GM23338 (cell line): ENCODE measurements at regions not wholly inside any gene's neighbourhood (a gene's known extent, or its start where the extent isn't known, plus 50 kb on each side); places are given as distances from the start of the nearest gene placed in this dataset.

ENCODE experiments used
- ATAC-seq: fragments of 200-7000 bp; cut with Tn5 transposase; 3 replicates; pipeline ENCODE4 v1.9.1; 2020
- DNase-seq: peaks from one replicate; pipeline ENCODE4 v3.0.0-alpha.2; 2015; ENCODE audit warnings: low spot score
- H2AFZ ChIP-seq: fragments of 200-600 bp; sonication (generic); 2 replicates; pipeline ENCODE4 v1.8.0; 2016; ENCODE audit warnings: antibody characterized with exemption, mild to moderate bottlenecking, moderate library complexity
- H3F3A ChIP-seq: fragments of 200-600 bp; sonication (generic); replicated peaks from 2 replicates; pipeline ENCODE4 v1.8.0; 2017; ENCODE audit warnings: antibody characterized with exemption, mixed run types, low read depth
- H3K27ac ChIP-seq: fragments of 200-600 bp; sonication (generic); 2 replicates; pipeline ENCODE4 v1.6.1; 2016; ENCODE audit warnings: low read depth
- H3K27me3 ChIP-seq: fragments of 200-600 bp; sonication (generic); 2 replicates; pipeline ENCODE4 v1.8.0; 2016; ENCODE audit warnings: mild to moderate bottlenecking, mixed run types, moderate library complexity; ENCODE audit not compliant: insufficient read depth
- H3K36me3 ChIP-seq: fragments of 200-600 bp; sonication (generic); 2 replicates; pipeline ENCODE4 v1.8.0; 2016; ENCODE audit warnings: mild to moderate bottlenecking; ENCODE audit not compliant: insufficient read depth
- H3K4me1 ChIP-seq: fragments of 200-600 bp; sonication (generic); 2 replicates; pipeline ENCODE4 v1.8.0; 2016; ENCODE audit warnings: mild to moderate bottlenecking, moderate library complexity; ENCODE audit not compliant: insufficient read depth
- H3K4me2 ChIP-seq: fragments of 200-600 bp; sonication (generic); 2 replicates; pipeline ENCODE4 v1.7.1; 2017; ENCODE audit warnings: mixed run types
- H3K4me3 ChIP-seq: fragments of 200-600 bp; sonication (generic); 2 replicates; pipeline ENCODE4 v1.6.1; 2016; ENCODE audit warnings: mixed run types
- H3K79me2 ChIP-seq: fragments of 200-600 bp; sonication (generic); replicated peaks from 2 replicates; pipeline ENCODE4 v1.8.0; 2017; ENCODE audit warnings: mild to moderate bottlenecking; ENCODE audit not compliant: insufficient read depth
- H3K9me2 ChIP-seq: fragments of 200-600 bp; sonication (generic); 2 replicates; pipeline ENCODE4 v1.8.0; 2017; ENCODE audit not compliant: insufficient read depth
- H4K20me1 ChIP-seq: fragments of 200-600 bp; sonication (generic); replicated peaks from 2 replicates; pipeline ENCODE4 v1.8.0; 2017; ENCODE audit warnings: mild to moderate bottlenecking; ENCODE audit not compliant: insufficient read depth
- H3K27ac Mint-ChIP-seq: 2 replicates; pipeline ENCODE4 v1.8.0; 2020; ENCODE audit warnings: inconsistent platforms, mild to moderate bottlenecking, moderate library complexity, mixed read lengths
- H3K27me3 Mint-ChIP-seq: 3 replicates; pipeline ENCODE4 v1.8.0; 2022; ENCODE audit warnings: low read depth, mild to moderate bottlenecking, moderate library complexity, mixed read lengths, inconsistent platforms; ENCODE audit not compliant: insufficient read depth, poor library complexity
- H3K36me3 Mint-ChIP-seq: 3 replicates; pipeline ENCODE4 v1.8.0; 2021; ENCODE audit warnings: low read depth, mild to moderate bottlenecking, inconsistent platforms, moderate library complexity, mixed read lengths
- H3K4me1 Mint-ChIP-seq: 3 replicates; pipeline ENCODE4 v1.8.0; 2020; ENCODE audit warnings: mild to moderate bottlenecking, inconsistent platforms, mixed read lengths
- H3K4me3 Mint-ChIP-seq: 3 replicates; pipeline ENCODE4 v1.8.0; 2021; ENCODE audit warnings: moderate library complexity, mild to moderate bottlenecking, inconsistent platforms, mixed read lengths
- H3K9me3 Mint-ChIP-seq: 3 replicates; pipeline ENCODE4 v1.8.0; 2020; ENCODE audit warnings: moderate library complexity, mild to moderate bottlenecking, inconsistent platforms, mixed read lengths
- CREB1 ChIP-seq: fragments of 250-450 bp; sonication (Bioruptor Pico); IDR thresholded peaks from 2 replicates; pipeline ENCODE4 v1.5.0; 2020; ENCODE audit warnings: low read depth, mild to moderate bottlenecking, moderate library complexity
- CTCF ChIP-seq, 2 experiments: fragments of 200-600 bp in 1 of 2; sonication (generic) in 1 of 2; conservative IDR thresholded peaks; 2 replicates each; pipeline versions ENCODE4 v1.5.1 to v1.6.1; 2016 to 2017; ENCODE audit warnings: antibody characterized with exemption in 2 of 2, low read depth in 2 of 2, mild to moderate bottlenecking in 2 of 2, moderate library complexity in 1 of 2
- JUNB ChIP-seq: IDR thresholded peaks from one replicate; pipeline ENCODE4 v1.6.1; 2016; ENCODE audit warnings: antibody characterized with exemption; ENCODE audit not compliant: unreplicated experiment
- NANOG ChIP-seq: IDR thresholded peaks from 2 replicates; pipeline ENCODE4 v1.6.1; 2016; ENCODE audit warnings: antibody characterized with exemption, borderline replicate concordance
- POLR2AphosphoS5 ChIP-seq: IDR thresholded peaks from 2 replicates; pipeline ENCODE4 v1.6.1; 2016; ENCODE audit warnings: antibody characterized with exemption, low read depth
- REST ChIP-seq: IDR thresholded peaks from one replicate; pipeline ENCODE4 v1.6.1; 2018; ENCODE audit warnings: antibody characterized with exemption; ENCODE audit not compliant: unreplicated experiment
- ZNF462 ChIP-seq: fragments of 250-450 bp; sonication (Bioruptor Pico); IDR thresholded peaks from 2 replicates; pipeline ENCODE4 v1.5.0; 2020; ENCODE audit warnings: mild to moderate bottlenecking, moderate library complexity

GRCh38 chr5:23639326-23639725, 131.9 kb downstream of the PRDM9 start (continued):
- TF ChIP-seq ZNF462 (CRISPR knock-in tag) (no peak), CTCF (conservative IDR thresholded peaks at IDR 0.05; ENCODE audit: low read depth in 2 of 2) (no peak), JUNB (no peak), CREB1 (CRISPR knock-in tag) (no peak), POLR2AphosphoS5 (no peak)

- Histone ChIP-seq H2AFZ (no peak overlapping the region), H3K4me3 (no peak overlapping the region)
- TF ChIP-seq REST (no peak), CREB1 (CRISPR knock-in tag) (no peak), NANOG (no peak)
These were observed 141.2 kb downstream of the PRDM9 start for GRCh38 chr5:23648656-23649055.

More at GRCh38 chr5:23648656-23649055, 141.2 kb downstream of the PRDM9 start:
- no peaks in the 10 kb centered on the region for H3K4me1 ChIP-seq
- no peak for DNase-seq
- H3K27ac ChIP-seq, result no peak overlapping the region
- Mint-ChIP-seq H3K4me3 (no peak overlapping the region), H3K4me1 (no peaks in the 10 kb centered on the region), H3K9me3 (peaks cover 5% of the 10 kb centered on the region; the same call in 2 of the 3 replicates), H3K36me3 (no peaks in the 10 kb centered on the region; the same call in 2 of the 3 replicates), H3K27me3 (peaks cover 1% of the 10 kb centered on the region), H3K27ac (no peak overlapping the region)
- H3K36me3 ChIP-seq, result no peaks in the 10 kb centered on the region
- no peak overlapping the region for H3K4me2 ChIP-seq
- no peaks in the 10 kb centered on the region for H4K20me1 ChIP-seq
- H3F3A ChIP-seq, result no peaks in the 10 kb centered on the region
- no peak for ATAC-seq
- no peaks in the 10 kb centered on the region for H3K79me2 ChIP-seq
- H3K9me2 ChIP-seq, result no peaks in the 10 kb centered on the region
- no peaks in the 10 kb centered on the region for H3K27me3 ChIP-seq
